ENCODE measurements at regions not wholly inside any gene's neighbourhood (a gene's known extent, or its start where the extent isn't known, plus 50 kb on each side); places are given as distances from the start of the nearest gene placed in this dataset.

- no peak for TF ChIP-seq POLR2A (IDR thresholded peaks at IDR 0.05)
- no peak for TF ChIP-seq POLR2AphosphoS5 (IDR thresholded peaks at IDR 0.05; ENCODE audit: insufficient read depth in 1 of 2, low read depth in 1 of 2)
- no peak for TF ChIP-seq CTCF (IDR thresholded peaks at IDR 0.05)
- Histone ChIP-seq H3K27ac (no peak overlapping the region), H3K9me3 (no peaks in the 10 kb centered on the region), H3K36me3 (no peaks in the 10 kb centered on the region), H3K27me3 (no peaks in the 10 kb centered on the region), H3K4me1 (no peaks in the 10 kb centered on the region), H3K4me3 (no peak overlapping the region)
- no peak for DNase-seq (ENCODE audit: extremely low spot score in 2 of 2)
- intact Hi-C loops (cut with DNase I): no loop called here
Measured at GRCh38 chr2:181224866-181225265, 232.3 kb upstream of the ITGA4 start.

- Histone ChIP-seq H3K4me1 (no peaks in the 10 kb centered on the region), H3K27me3 (no peaks in the 10 kb centered on the region), H3K9me3 (no peaks in the 10 kb centered on the region), H3K36me3 (no peaks in the 10 kb centered on the region), H3K27ac (no peak overlapping the region), H3K4me3 (no peak overlapping the region)
- intact Hi-C loops (cut with DNase I): no loop called here
- no peak for DNase-seq (ENCODE audit: extremely low spot score in 2 of 2)
- TF ChIP-seq POLR2AphosphoS5 (IDR thresholded peaks at IDR 0.05; ENCODE audit: insufficient read depth in 1 of 2, low read depth in 1 of 2): no peak
- TF ChIP-seq CTCF (IDR thresholded peaks at IDR 0.05): no peak
- no peak for TF ChIP-seq POLR2A (IDR thresholded peaks at IDR 0.05)
Measured at GRCh38 chr2:181228661-181229060, 228.5 kb upstream of the ITGA4 start.

GRCh38 chr2:181231151-181231550 lies 226.0 kb upstream of the ITGA4 start:
- intact Hi-C loops (cut with DNase I): no loop called here
- Histone ChIP-seq H3K4me1 (no peaks in the 10 kb centered on the region), H3K27me3 (no peaks in the 10 kb centered on the region), H3K27ac (no peak overlapping the region), H3K36me3 (no peaks in the 10 kb centered on the region), H3K4me3 (no peak overlapping the region), H3K9me3 (no peaks in the 10 kb centered on the region)
- no peak for TF ChIP-seq POLR2AphosphoS5 (IDR thresholded peaks at IDR 0.05; ENCODE audit: insufficient read depth in 1 of 2, low read depth in 1 of 2)
- TF ChIP-seq POLR2A (IDR thresholded peaks at IDR 0.05): no peak
- TF ChIP-seq CTCF (IDR thresholded peaks at IDR 0.05): no peak
- no peak for DNase-seq (ENCODE audit: extremely low spot score in 2 of 2)

GRCh38 chr2:181231886-181232621 lies 225.1 kb upstream of the ITGA4 start:
- no peak for TF ChIP-seq CTCF (IDR thresholded peaks at IDR 0.05)
- no peak for TF ChIP-seq POLR2AphosphoS5 (IDR thresholded peaks at IDR 0.05; ENCODE audit: insufficient read depth in 1 of 2, low read depth in 1 of 2)
- TF ChIP-seq POLR2A (IDR thresholded peaks at IDR 0.05): no peak

GRCh38 chr2:181234487-181234891 lies 222.7 kb upstream of the ITGA4 start:
- TF ChIP-seq CTCF (IDR thresholded peaks at IDR 0.05) (no peak), POLR2AphosphoS5 (IDR thresholded peaks at IDR 0.05; ENCODE audit: insufficient read depth in 1 of 2, low read depth in 1 of 2) (no peak), POLR2A (IDR thresholded peaks at IDR 0.05) (no peak)
- no peak for DNase-seq (ENCODE audit: extremely low spot score in 2 of 2)
- Histone ChIP-seq H3K4me1 (no peaks in the 10 kb centered on the region), H3K9me3 (no peaks in the 10 kb centered on the region), H3K36me3 (no peaks in the 10 kb centered on the region), H3K4me3 (no peak overlapping the region), H3K27me3 (no peaks in the 10 kb centered on the region), H3K27ac (no peak overlapping the region)
- intact Hi-C loops (cut with DNase I): no loop called here

More at GRCh38 chr2:181231886-181232621, 225.1 kb upstream of the ITGA4 start:
- Histone ChIP-seq H3K27me3 (no peaks in the 10 kb centered on the region), H3K9me3 (no peaks in the 10 kb centered on the region), H3K4me1 (no peaks in the 10 kb centered on the region), H3K36me3 (no peaks in the 10 kb centered on the region), H3K27ac (no peak overlapping the region), H3K4me3 (no peak overlapping the region)
- no peak for DNase-seq (ENCODE audit: extremely low spot score in 2 of 2)
- intact Hi-C loops (cut with DNase I): no loop called here

Data from vagina (tissue), 2 donors.